ENCODE measurements at regions not wholly inside any gene's neighbourhood (a gene's known extent, or its start where the extent isn't known, plus 50 kb on each side); places are given as distances from the start of the nearest gene placed in this dataset.

GRCh38 chr4:20192736-20193135 lies 59.0 kb upstream of the SLIT2 start:
- TF ChIP-seq, protein P1, sequence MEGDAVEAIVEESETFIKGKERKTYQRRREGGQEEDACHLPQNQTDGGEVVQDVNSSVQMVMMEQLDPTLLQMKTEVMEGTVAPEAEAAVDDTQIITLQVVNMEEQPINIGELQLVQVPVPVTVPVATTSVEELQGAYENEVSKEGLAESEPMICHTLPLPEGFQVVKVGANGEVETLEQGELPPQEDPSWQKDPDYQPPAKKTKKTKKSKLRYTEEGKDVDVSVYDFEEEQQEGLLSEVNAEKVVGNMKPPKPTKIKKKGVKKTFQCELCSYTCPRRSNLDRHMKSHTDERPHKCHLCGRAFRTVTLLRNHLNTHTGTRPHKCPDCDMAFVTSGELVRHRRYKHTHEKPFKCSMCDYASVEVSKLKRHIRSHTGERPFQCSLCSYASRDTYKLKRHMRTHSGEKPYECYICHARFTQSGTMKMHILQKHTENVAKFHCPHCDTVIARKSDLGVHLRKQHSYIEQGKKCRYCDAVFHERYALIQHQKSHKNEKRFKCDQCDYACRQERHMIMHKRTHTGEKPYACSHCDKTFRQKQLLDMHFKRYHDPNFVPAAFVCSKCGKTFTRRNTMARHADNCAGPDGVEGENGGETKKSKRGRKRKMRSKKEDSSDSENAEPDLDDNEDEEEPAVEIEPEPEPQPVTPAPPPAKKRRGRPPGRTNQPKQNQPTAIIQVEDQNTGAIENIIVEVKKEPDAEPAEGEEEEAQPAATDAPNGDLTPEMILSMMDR (IDR thresholded peaks at IDR 0.05) = no peak
- no peak for TF ChIP-seq POLR2A (IDR thresholded peaks at IDR 0.05)
- no peak for TF ChIP-seq POLR2AphosphoS5 (IDR thresholded peaks at IDR 0.05)
- no peak for TF ChIP-seq EP300 (IDR thresholded peaks at IDR 0.05; ENCODE audit: low read depth)

All from transverse colon (tissue), 4 donors.